NCI-H524 (cell line): ENCODE measurements at regions not wholly inside any gene's neighbourhood (a gene's known extent, or its start where the extent isn't known, plus 50 kb on each side); places are given as distances from the start of the nearest gene placed in this dataset.

ENCODE experiments used
- DNase-seq, 2 experiments: peaks; one replicate each; lab custom pipeline; 2025; lab: John Stamatoyannopoulos, UW

DNA sequence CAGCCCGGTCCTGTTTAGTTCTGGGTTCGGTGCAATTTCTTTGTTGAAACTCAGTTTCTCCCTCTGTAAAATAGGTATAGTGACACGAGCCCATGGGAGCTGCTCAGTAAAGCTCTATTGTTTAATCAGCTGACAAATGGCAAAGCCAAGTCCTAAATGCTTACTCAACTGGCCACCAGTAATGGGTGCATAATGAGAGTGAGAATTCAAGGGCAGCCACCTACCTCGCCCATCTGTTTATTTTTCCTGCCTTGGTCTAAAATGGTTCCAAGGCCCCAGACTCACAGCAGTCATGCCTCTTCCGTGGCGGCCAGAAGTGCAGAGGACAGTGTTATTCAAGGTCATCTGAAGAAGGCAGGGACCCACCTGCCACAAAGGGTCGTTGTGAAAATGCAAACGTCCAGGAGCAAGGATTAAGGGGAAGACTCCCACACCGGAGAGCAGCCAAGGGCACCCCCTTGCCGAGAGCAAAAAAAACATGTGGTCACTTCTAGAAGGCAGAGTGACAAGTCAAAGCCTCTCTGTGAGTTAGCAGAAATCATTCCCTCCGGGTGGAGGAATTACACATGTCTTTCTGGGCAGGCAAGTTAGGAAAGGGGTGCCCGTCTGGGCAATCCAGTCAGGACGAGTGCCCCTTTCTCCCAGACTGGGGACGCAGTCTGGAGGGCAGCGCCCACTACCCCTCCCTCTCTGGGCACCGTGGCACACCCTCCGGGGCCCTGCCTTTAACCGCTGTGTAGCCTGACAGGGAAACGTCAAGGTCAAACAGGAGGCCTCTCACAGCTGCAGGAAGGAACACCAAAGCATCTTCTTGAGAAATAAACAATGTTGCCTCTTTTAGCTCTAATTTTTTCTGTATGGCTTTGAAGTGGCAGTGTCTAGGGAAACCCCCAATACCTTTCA, 186.2 kb downstream of the FOXO1 start:
- DNase-seq: no peak

GRCh38 chr13:40480915-40481516, 185.4 kb downstream of the FOXO1 start:
- no peak for DNase-seq

GRCh38 chr13:40483601-40484000, 182.8 kb downstream of the FOXO1 start:
- DNase-seq: peak; percentile 80 to 91

DNA sequence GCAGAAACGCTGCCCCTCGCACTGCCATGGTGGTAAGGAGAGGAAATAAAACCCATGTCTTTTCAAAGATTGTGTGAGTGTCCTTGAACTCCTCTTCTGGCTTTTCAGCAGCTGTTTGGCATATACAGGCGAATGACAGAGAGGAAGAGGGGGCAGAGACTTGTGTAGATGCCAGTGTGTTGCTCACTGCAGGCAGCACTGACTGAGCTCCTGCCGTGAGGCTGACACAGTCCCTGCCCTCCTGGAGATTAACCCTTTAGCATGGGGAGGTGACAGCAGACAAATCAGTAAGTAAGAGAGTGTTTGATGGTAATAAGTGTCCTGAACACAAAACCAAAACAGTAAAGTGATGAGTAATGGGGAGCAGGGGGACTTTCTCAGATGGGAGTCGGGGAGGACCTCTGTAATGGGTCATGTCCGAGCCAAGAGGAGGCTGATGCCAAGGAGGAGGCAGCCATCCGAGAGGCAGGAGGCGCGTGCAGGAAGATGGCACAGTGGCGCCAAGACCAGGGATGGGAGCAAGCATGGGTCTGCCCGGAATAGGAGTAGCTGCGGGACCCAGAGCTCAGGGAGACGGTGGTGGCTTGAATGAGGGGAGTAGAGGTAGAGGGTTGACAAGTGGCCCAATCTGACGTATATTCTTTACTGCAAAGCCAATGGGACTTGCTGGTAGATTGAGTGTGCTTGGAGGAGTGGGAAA, 182.2 kb downstream of the FOXO1 start:
- DNase-seq: peak; percentile 55 to 69

DNA sequence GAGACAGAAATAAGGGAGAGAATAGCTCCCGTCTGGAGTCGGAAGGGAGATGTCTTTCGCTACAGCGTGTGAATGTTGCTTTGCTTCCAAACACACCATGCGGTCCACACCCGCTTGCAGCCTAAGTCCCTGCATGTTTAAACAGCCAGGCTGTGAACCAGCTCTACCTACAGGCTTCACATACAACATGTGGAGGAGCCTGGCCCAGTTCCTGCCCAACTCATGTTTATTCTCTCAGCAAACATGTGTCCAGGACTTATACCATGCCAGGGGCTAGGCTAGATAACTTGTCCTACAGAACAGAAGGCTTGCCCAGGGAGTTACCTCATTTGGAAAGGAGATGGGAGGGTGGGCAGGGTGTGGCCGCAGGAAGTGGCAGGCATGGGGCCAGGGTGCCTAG, 181.5 kb downstream of the FOXO1 start:
- no peak for DNase-seq

- DNase-seq: no peak
Measured at GRCh38 chr13:40485611-40486517, 180.6 kb downstream of the FOXO1 start.

DNA sequence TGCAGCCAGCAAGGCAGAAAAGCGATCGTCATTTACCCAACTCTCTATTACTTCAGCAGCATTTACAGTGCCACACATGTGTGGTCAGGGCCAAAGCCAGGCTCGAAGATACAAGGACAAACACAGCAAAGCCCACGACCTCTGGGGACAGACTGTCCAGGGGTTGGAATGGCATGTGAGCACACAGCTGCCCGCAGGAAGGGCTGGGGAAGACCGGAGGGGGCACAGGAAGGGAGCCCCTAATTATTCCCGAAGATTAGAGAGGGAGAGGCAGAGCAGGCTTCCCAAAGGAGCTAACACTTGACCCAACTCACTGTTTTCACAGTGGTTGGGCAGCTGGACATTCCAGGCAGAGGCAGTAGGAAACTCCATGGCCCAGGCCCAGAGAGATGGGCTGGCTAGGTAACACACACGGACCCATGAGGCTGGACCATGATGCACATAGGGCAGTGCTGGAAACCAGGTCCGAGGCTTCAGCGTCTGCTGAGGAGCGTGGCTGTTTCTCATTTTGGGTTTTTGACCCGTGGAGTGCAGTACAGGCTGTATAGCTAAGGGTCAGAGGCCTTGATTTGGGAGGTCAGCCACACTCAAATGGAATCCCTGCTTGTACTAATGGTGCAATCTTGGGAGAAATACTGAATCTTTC, 179.8 kb downstream of the FOXO1 start:
- DNase-seq: no peak

DNA sequence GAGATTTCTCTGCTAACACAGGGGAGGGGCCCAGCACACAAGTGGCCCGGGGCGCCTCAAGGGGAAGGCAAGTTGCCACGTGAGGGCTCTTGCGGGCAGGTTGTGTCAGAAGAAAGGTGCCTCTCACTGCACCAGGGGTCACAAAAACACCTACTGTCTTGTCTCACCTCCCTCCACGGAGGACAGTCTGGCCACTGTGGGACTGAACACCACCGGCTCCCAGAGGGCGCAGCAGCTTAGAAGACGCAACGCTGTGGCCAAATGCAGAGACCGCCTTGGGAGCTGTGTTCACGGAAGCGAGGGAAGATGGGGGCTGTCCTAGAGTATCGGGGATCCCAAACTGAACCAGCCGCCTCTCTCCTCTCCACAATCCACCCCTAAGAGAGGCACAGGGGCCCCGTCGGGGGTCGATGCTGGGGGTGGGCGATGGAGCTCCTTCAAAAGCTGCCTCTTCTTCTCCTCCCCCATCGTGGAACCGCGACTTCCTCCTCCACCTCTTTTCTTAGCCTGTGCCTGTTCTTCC, 177.5 kb downstream of the FOXO1 start:
- no peak for DNase-seq

- DNase-seq: peak; percentile 72 to 88
Measured at GRCh38 chr13:40490086-40490758, 176.2 kb downstream of the FOXO1 start.

DNA sequence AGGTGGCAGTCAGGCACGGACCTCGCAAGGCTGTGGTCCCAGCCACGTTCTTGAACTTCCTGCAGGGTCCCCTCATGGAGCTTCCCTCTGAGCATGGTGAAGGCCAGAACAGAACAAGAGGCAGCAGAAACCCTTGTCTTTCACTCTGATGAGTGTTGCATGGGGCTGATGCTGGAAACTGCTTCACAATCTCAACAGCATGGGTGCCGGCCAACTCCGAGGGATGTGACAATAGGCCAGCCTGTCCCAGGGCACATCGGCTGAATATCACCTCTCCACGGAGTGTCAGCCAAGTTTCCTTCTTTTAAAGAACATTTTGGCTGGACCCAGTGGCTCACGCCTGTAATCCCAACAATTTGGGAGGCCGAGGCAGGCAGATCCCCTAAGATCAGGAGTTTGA, 173.9 kb downstream of the FOXO1 start:
- DNase-seq: no peak

DNA sequence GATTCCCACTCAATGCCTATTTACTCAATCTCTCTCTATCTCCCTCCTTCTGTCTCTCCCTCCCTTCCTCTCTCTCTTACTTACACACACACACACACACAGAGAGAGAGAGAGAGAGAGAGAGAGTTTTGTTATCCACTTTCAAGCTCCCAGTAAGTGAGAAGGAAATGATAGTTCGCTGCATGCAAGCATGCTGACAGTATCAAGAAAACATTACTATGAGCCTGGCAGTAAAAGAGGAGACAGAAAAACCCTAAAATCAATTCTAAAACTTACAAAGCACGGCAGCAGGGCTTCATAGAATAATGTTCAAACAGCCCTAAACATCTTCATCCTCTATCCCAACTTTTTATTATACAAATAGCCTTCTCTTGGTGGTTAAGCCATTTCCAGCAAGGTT, 171.9 kb downstream of the FOXO1 start:
- no peak for DNase-seq

DNA sequence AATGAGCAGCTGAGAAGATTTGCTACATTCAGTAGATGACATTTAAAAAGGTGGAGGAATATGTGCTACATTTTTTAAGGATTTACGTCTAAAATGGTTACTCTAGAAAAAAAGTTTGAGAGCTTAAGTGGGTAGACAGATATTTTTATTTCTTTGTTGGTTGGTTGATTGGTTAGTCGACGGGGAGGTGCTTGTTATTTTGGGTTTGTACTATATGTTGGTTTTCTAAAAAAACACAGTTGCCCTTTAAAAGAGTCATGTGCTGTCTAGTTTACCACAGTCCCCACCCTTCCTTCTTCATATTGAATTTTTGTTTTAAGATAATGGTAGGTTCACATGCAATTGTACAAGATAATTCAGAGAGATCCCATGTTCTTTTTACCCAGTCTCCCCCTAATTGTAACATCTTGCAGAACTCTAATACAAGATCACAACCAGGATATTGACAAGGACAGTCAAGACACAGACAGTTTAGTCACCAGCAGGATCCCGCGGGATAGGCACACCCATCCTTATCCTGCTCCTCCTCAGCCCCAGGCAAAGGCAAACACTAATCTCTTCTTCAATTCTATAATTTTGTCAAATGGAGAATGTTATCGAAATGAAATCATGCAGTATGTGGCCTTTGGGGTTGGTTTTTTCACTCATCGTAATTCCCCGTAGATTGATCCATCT, 171.4 kb downstream of the FOXO1 start:
- no peak for DNase-seq

DNA sequence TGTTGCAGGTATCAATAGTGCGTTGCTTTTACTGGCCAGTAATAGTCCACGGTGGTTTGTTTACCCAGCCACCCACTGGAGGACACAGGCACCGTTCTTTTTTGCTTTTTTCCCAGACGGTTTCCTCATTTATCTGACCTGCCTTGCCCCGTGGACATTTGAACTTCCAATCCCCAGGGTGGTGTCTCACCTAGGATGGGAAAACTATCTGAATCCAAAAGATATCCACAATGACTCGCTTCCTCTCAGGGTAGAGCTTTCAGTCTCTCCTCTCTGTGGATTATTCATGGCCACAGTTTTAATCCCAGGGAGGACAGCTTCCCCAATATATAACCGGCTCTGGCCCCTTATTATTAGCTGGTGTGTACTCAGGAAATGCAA, 170.8 kb downstream of the FOXO1 start:
- DNase-seq: no peak

DNA sequence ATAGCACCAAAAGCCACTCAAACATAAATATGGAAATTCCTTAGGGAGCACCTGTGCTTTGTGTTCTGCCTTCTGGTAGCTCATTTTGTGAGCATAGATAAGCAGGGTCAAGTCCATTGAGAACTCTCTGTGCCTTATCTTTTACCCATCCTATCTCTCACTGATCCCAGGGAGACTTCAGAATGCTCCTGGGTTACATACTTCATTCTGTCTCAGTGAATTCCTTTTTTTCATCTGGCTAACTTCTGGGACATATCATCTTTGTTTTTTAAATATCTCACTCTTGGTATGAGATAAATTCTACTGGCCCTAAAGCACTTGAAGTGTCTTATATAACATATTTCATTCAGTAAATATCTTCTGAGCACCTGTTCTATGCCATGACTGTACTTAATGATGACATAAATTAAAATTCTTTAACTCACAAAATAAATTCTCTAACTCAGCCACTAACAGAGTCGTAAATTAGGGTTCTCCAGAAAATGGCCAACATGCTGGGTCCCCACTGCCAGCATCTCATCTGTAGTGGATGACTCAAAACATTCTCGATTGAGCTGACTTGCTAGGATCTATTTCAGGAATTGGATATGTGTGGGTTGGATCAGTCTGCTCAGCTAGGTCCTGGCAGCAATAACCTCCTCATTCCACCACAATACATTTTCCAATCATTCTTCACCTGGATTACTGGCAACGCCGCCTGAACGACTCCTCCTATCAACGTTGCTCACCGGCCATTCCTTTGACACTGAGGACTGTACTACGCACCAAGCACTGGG, 170.2 kb downstream of the FOXO1 start:
- DNase-seq: no peak

DNA sequence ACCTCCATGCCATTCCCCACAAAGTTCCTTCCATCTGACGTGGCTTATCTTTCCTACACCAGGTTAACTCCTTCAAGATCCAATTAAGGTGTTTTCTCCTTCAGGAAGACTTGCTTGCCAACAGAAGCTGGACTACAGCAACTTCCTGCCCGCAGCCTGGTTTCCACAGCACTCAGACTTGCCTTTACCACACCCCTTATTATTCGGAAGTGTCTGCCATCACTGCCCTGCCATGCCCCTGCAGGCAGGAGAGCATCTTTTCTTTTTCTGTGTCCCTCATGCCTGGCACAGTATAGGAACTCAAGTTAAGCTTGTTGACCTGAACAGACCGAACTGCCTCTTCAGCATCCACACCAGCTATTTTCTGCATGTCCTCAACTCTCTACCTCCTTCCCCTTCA, 168.0 kb downstream of the FOXO1 start:
- DNase-seq: no peak

DNA sequence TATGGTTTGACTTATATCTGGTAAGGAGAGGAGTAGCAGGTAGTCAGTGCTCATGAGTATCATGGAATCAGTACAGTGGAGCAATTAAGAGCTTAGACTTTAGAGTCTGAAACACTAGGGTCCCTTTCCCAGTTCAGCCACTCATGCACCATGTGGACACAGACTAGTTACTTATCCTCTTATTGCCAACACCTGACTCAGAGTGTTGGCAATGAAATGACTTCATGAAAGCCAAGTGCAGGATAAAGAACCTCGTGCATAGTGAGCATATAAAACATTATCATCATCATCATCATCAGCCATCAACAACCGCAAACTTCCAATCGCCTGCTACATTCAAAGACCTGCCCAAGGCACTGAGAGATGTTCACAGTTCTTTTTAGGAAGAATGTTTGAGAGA, 164.2 kb downstream of the FOXO1 start:
- DNase-seq: no peak

GRCh38 chr13:40503011-40503410, 163.4 kb downstream of the FOXO1 start:
- no peak for DNase-seq

DNA sequence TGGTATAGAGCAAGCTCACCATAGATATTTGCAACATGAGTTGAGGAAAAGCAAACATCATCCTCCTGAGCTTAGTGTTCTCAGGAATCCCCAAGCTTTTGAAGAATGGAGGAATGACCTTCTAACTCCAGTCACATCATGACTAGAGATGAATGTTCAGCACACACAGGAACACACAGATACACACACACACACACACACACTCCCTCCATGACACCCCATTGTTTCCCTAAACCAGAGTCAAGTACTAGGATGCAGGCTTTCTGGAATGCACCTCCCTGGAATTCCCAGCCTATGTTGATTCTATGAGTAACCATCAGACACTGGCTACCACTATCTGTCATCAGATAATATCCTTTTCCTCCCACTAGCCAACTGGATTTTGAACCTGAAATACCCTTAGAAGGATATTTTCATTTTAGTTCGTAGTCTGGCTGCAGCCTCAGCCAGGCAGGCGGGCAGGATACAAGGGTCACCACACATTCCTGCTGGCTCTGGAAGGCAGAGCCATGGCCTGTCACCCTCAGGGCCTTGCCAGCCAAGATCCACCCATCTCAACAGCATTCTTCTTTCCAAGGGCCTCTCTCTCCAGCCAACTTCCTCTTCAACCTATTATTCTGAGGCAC, 162.4 kb downstream of the FOXO1 start:
- no peak for DNase-seq

DNA sequence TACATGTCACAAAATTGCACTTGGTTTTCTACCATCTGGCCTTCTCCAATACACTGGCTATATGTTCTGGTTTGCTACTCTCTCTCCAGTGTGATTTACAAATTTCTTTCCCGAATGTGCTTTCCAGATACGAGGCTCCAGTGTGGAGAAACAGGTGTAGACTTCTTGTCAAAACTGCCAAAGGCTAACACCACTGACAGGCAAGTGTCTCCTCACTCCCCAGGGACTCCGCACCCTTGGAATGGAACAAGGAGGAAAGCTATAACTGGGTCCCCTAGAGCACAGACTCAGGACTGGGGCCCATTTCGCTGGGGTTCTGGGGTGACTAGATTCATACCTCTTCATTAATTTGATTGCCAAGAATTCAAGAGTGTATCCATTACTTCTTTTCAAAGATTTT, 161.8 kb downstream of the FOXO1 start:
- no peak for DNase-seq
